Astrocyte of the cerebellum (primary cell): ENCODE measurements at regions not wholly inside any gene's neighbourhood (a gene's known extent, or its start where the extent isn't known, plus 50 kb on each side); places are given as distances from the start of the nearest gene placed in this dataset.

Experiments
- DNase-seq: peaks from one replicate; pipeline ENCODE4 v3.0.0-alpha.2; 2011; ENCODE audit warnings: low read depth
- H3K4me3 ChIP-seq: 2 replicates; pipeline ENCODE4 v1.5.1; 2011; ENCODE audit warnings: mild to moderate bottlenecking, low read depth, low read length, moderate library complexity
- CTCF ChIP-seq: IDR thresholded peaks from 2 replicates; pipeline ENCODE4 v1.5.1; 2012; ENCODE audit warnings: low read length, low read depth, moderate library complexity, mild to moderate bottlenecking; ENCODE audit errors: missing control alignments
- in situ Hi-C: cut with HindIII; loops from 2 replicates; pipeline ENCODE4 v1.10.0; 2017; ENCODE audit warnings: low sequenced_read_pairs

- in situ Hi-C loops, result no loop called here
- TF ChIP-seq CTCF, result no peak
- DNase-seq, result no peak
- no peak overlapping the region for H3K4me3 ChIP-seq
These were observed 806.4 kb downstream of the KCNA4 start for GRCh38 chr11:29210426-29210825.

DNA sequence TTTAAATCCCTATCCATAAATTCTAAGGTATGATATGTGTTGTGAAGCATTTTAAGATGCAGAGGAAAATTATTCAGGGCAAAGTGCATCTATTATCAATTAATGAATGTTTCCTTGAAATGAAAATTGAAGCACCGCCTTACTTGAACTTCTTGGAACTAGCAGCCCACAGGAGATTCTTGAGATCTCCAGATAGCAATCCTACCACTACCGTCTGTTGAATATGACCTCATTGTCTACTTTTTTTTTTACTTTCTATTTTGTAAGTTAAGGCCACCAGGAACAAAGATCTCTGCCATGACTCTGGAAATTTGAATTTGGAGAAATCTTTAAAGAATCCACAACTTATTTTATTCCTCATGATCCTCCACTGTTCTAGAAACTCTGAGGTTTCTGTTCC is 808.7 kb downstream of the KCNA4 start:
- H3K4me3 ChIP-seq, result no peak overlapping the region
- in situ Hi-C loops, result no loop called here
- no peak for DNase-seq
- no peak for TF ChIP-seq CTCF

GRCh38 chr11:29200791-29201562 is 815.9 kb downstream of the KCNA4 start:
- H3K4me3 ChIP-seq, result no peak overlapping the region
- no peak for DNase-seq
- in situ Hi-C loops, result no loop called here
- TF ChIP-seq CTCF, result no peak

- DNase-seq, result no peak
- in situ Hi-C loops, result no loop called here
- no peak for TF ChIP-seq CTCF
- H3K4me3 ChIP-seq, result no peak overlapping the region
These were observed 826.5 kb downstream of the KCNA4 start for GRCh38 chr11:29190313-29190712.

DNA sequence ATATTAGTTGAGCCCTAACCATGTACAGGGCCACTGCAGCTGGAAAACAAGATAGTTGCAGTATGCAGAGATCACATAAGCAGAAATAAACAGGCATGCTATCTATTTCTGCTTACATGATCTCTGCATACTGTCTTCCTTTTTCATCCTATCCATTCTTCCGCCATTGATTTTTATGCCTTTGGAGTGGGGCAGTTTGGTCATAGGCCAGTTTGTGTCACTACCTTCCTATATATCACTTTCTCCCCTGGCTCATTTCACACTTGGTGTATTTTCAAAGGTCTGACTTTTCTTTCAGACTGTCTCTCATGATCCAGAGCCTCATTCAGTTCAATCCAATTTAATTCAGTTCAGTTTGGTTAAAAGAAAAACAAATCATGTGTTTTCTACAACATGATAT is 829.6 kb downstream of the KCNA4 start:
- no peak for DNase-seq
- no peak overlapping the region for H3K4me3 ChIP-seq
- no peak for TF ChIP-seq CTCF
- in situ Hi-C loops, result loop anchor here (5.0 kb wide), 1 partner anchor 75 kb away; no protein-coding TSS in a partner anchor

DNA sequence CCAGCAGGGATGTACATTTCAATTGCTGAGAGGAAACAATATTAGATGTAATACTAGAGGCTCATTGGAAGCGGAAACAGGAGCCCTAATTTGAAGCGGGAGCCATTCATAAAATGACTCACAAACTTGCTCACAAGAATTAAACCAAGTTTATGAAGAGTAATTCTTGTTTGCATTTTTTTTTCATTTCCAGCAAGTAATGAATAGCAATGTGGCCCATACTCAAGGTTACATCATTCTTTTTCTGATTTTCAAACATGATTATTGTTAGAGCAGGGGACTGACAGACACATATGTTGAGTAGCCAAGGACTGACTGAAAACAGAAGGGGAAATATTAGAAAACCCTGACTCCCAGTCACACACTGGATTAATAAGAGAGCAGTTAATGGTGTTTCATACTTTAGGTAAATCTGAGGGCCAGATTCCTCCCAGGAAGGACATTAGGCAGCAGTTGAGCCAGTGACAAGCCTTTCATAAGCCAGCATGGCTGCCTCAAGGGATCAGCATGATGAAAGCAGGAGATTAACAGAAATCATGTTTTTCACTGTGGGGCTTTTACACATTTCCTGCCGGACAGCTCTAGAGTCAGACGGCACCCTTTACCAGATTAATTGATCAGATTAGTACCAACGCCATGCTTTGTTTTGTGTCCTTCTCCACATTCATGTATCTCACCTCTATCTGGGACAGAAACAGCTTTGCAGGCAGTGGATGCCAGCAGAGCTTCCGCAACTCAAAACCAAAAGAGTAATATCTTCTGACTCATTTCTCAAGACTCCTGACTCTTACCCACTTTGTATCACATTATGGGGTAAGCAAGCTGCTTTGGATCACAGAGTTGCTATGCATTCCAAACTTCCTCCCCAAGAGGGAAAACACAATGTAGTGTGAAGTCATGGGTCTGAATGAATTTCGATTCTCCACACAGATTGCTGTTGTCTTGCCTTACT is 831.6 kb downstream of the KCNA4 start:
- DNase-seq, result peak; percentile 92
- in situ Hi-C loops, result loop anchor here (5.0 kb wide), 1 partner anchor 77 kb away; no protein-coding TSS in a partner anchor
- TF ChIP-seq CTCF, result no peak
- H3K4me3 ChIP-seq, result no peak overlapping the region
